GM12875 (cell line): ENCODE measurements at regions not wholly inside any gene's neighbourhood (a gene's known extent, or its start where the extent isn't known, plus 50 kb on each side); places are given as distances from the start of the nearest gene placed in this dataset.

Experiments
- H3K4me3 ChIP-seq: one replicate; pipeline ENCODE4 v1.5.1; 2011; ENCODE audit warnings: low read depth, low read length, control low read depth
- CTCF ChIP-seq: IDR thresholded peaks from 2 replicates; pipeline ENCODE4 v1.5.1; 2011; ENCODE audit warnings: low read depth, mild to moderate bottlenecking, control low read depth, inconsistent platforms, low read length, moderate library complexity, borderline replicate concordance; ENCODE audit not compliant: insufficient read depth

- H3K4me3 ChIP-seq, result no peak overlapping the region
These were observed 130.6 kb upstream of the ANKH start for GRCh38 chr5:15002173-15002572.

GRCh38 chr5:15001517-15001916 lies 129.9 kb upstream of the ANKH start:
- TF ChIP-seq CTCF, result no peak
- H3K4me3 ChIP-seq, result no peak overlapping the region

More at GRCh38 chr5:15002173-15002572, 130.6 kb upstream of the ANKH start:
- no peak for TF ChIP-seq CTCF

- no peak for TF ChIP-seq CTCF
- no peak overlapping the region for H3K4me3 ChIP-seq
These were observed 126.9 kb upstream of the ANKH start for GRCh38 chr5:14998491-14998890.

GRCh38 chr5:14996997-14997396 lies 125.4 kb upstream of the ANKH start:
- no peak for TF ChIP-seq CTCF

GRCh38 chr5:14995229-14995628 lies 123.7 kb upstream of the ANKH start:
- no peak for TF ChIP-seq CTCF
- H3K4me3 ChIP-seq, result no peak overlapping the region

More at GRCh38 chr5:14996997-14997396, 125.4 kb upstream of the ANKH start:
- no peak overlapping the region for H3K4me3 ChIP-seq

- H3K4me3 ChIP-seq, result peak overlapping the region; percentile 55
These were observed 122.0 kb upstream of the ANKH start for GRCh38 chr5:14993459-14994133.

- H3K4me3 ChIP-seq, result peak overlapping the region; percentile 55
- TF ChIP-seq CTCF, result 0 out of 2 replicates have a peak, but pooled peaks have one; percentile 3
These were observed 121.3 kb upstream of the ANKH start for GRCh38 chr5:14992751-14993458.
